Lower leg skin (tissue), 4 donors: ENCODE measurements at regions not wholly inside any gene's neighbourhood (a gene's known extent, or its start where the extent isn't known, plus 50 kb on each side); places are given as distances from the start of the nearest gene placed in this dataset.

Experiments
- DNase-seq, 2 donors: peaks; one replicate each; pipeline ENCODE4 v3.0.0-alpha.2; 2019; ENCODE audit warnings: low spot score in 2 of 2
- H3K4me3 ChIP-seq: fragments of 200-600 bp; sonication (generic); 2 replicates; pipeline ENCODE4 v1.5.1; 2017; ENCODE audit warnings: mild to moderate bottlenecking, low read depth; ENCODE audit not compliant: poor library complexity, severe bottlenecking
- CTCF ChIP-seq, 3 donors: fragments of 450-650 bp; IDR thresholded peaks; one replicate each; pipeline ENCODE4 v1.5.1; 2016; ENCODE audit warnings: antibody characterized with exemption in 3 of 3, mild to moderate bottlenecking in 3 of 3, moderate library complexity in 2 of 3
- POLR2A ChIP-seq, 2 donors: fragments of 450-650 bp; IDR thresholded peaks; one replicate each; pipeline ENCODE4 v1.6.1; 2016 to 2017; ENCODE audit warnings: antibody characterized with exemption in 2 of 2, mild to moderate bottlenecking in 1 of 2, moderate library complexity in 1 of 2
- WGBS, 2 donors: methylation state at CpG; one replicate each; pipeline ENCODE4 v1.1.5; 2018; 5-methylcytosine and 5-hydroxymethylcytosine counted together
- intact Hi-C: fragments of 100-400 bp; cut with DNase I; formaldehyde crosslinking; loops from one replicate; pipeline ENCODE4 v1.15.0; 2023; ENCODE audit warnings: low total_unique reads

- WGBS, 2 donors, result 54 to 70% methylated on average over 3 of the region's 3 CpGs
- TF ChIP-seq CTCF (IDR thresholded peaks at IDR 0.05), result no peak
- no peak for TF ChIP-seq POLR2A (IDR thresholded peaks at IDR 0.05)
- no peak for DNase-seq
- intact Hi-C loops, result no loop called here
- no peak overlapping the region for H3K4me3 ChIP-seq
Measured at GRCh38 chr1:239662950-239663349, 276.6 kb downstream of the CHRM3 start.

- intact Hi-C loops, result no loop called here
- H3K4me3 ChIP-seq, result no peak overlapping the region
- TF ChIP-seq CTCF (IDR thresholded peaks at IDR 0.05) (no peak), POLR2A (IDR thresholded peaks at IDR 0.05) (no peak)
- 88 to 90% methylated on average over 1 of the region's 1 CpG for WGBS, 2 donors
- DNase-seq, result no peak
Measured at GRCh38 chr1:239672256-239672655, 285.9 kb downstream of the CHRM3 start.

GRCh38 chr1:239675735-239676134 is 289.4 kb downstream of the CHRM3 start:
- TF ChIP-seq CTCF (IDR thresholded peaks at IDR 0.05), result no peak
- TF ChIP-seq POLR2A (IDR thresholded peaks at IDR 0.05), result no peak
- intact Hi-C loops, result no loop called here
- DNase-seq, result no peak
- WGBS, 2 donors, result 79 to 89% methylated on average over 2 of the region's 2 CpGs
- H3K4me3 ChIP-seq, result no peak overlapping the region

- DNase-seq, result no peak
- intact Hi-C loops, result no loop called here
- H3K4me3 ChIP-seq, result no peak overlapping the region
- TF ChIP-seq POLR2A (IDR thresholded peaks at IDR 0.05) (no peak), CTCF (IDR thresholded peaks at IDR 0.05) (no peak)
- 52 to 76% methylated on average over 4 of the region's 4 CpGs for WGBS, 2 donors
Measured at GRCh38 chr1:239676522-239677273, 290.3 kb downstream of the CHRM3 start.

GRCh38 chr1:239677362-239677761 is 291.0 kb downstream of the CHRM3 start:
- 54 to 55% methylated on average over 3 of the region's 3 CpGs for WGBS, 2 donors
- no peak overlapping the region for H3K4me3 ChIP-seq
- no peak for TF ChIP-seq CTCF (IDR thresholded peaks at IDR 0.05)
- TF ChIP-seq POLR2A (IDR thresholded peaks at IDR 0.05), result no peak
- intact Hi-C loops, result no loop called here
- DNase-seq, result no peak

GRCh38 chr1:239678181-239678580 is 291.8 kb downstream of the CHRM3 start:
- no peak for TF ChIP-seq POLR2A (IDR thresholded peaks at IDR 0.05)
- TF ChIP-seq CTCF (IDR thresholded peaks at IDR 0.05), result no peak
- WGBS, 2 donors, result 81 to 82% methylated on average over 2 of the region's 2 CpGs
- intact Hi-C loops, result no loop called here
- DNase-seq, result no peak
- H3K4me3 ChIP-seq, result no peak overlapping the region
